ENCODE measurements at regions not wholly inside any gene's neighbourhood (a gene's known extent, or its start where the extent isn't known, plus 50 kb on each side); places are given as distances from the start of the nearest gene placed in this dataset.
A peak's percentile ranks its signal among the peaks of the same experiment; 100 is the strongest.

- Histone ChIP-seq H3K4me3 (ENCODE audit: low read depth, low read length, poor library complexity, severe bottlenecking) (no peak overlapping the region), H3K9me3 (ENCODE audit: low read length) (no peaks in the 10 kb centered on the region), H3F3A (ENCODE audit: insufficient read depth, low read length) (no peaks in the 10 kb centered on the region), H3K4me2 (ENCODE audit: low read length) (no peak overlapping the region), H3K79me2 (ENCODE audit: insufficient read depth, low read length) (no peaks in the 10 kb centered on the region), H2AFZ (ENCODE audit: low read length) (no peak overlapping the region), H3K9ac (ENCODE audit: low read length) (no peak overlapping the region), H4K20me1 (ENCODE audit: insufficient read depth, low read length) (no peaks in the 10 kb centered on the region), H3K36me3 (ENCODE audit: insufficient read depth, low read length) (no peaks in the 10 kb centered on the region), H3K27ac (ENCODE audit: low read depth, low read length, poor library complexity, severe bottlenecking) (no peak overlapping the region), H3K4me1 (ENCODE audit: insufficient read depth, low read length, severe bottlenecking) (no peaks in the 10 kb centered on the region), H3K9me2 (ENCODE audit: low read depth, low read length) (no peaks in the 10 kb centered on the region), H3K27me3 (ENCODE audit: insufficient read depth, low read length) (no peaks in the 10 kb centered on the region)
- TF ChIP-seq, protein P1, sequence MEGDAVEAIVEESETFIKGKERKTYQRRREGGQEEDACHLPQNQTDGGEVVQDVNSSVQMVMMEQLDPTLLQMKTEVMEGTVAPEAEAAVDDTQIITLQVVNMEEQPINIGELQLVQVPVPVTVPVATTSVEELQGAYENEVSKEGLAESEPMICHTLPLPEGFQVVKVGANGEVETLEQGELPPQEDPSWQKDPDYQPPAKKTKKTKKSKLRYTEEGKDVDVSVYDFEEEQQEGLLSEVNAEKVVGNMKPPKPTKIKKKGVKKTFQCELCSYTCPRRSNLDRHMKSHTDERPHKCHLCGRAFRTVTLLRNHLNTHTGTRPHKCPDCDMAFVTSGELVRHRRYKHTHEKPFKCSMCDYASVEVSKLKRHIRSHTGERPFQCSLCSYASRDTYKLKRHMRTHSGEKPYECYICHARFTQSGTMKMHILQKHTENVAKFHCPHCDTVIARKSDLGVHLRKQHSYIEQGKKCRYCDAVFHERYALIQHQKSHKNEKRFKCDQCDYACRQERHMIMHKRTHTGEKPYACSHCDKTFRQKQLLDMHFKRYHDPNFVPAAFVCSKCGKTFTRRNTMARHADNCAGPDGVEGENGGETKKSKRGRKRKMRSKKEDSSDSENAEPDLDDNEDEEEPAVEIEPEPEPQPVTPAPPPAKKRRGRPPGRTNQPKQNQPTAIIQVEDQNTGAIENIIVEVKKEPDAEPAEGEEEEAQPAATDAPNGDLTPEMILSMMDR (IDR thresholded peaks at IDR 0.05; ENCODE audit: low read length) = no peak
- TF ChIP-seq EZH2 (IDR thresholded peaks at IDR 0.05; ENCODE audit: borderline replicate concordance, low read length) = no peak
Observed at GRCh38 chr1:219813294-219813693, 115.1 kb downstream of the SLC30A10 start.

GRCh38 chr1:219812491-219813203 is 115.7 kb downstream of the SLC30A10 start:
- H3K4me3 ChIP-seq (ENCODE audit: low read depth, low read length, poor library complexity, severe bottlenecking) = no peak overlapping the region
- no peaks in the 10 kb centered on the region for H3F3A ChIP-seq (ENCODE audit: insufficient read depth, low read length)
- H3K4me1 ChIP-seq (ENCODE audit: insufficient read depth, low read length, severe bottlenecking) = no peaks in the 10 kb centered on the region
- H3K4me2 ChIP-seq (ENCODE audit: low read length) = no peak overlapping the region
- no peaks in the 10 kb centered on the region for H3K36me3 ChIP-seq (ENCODE audit: insufficient read depth, low read length)
- H3K79me2 ChIP-seq (ENCODE audit: insufficient read depth, low read length) = no peaks in the 10 kb centered on the region
- H3K9me2 ChIP-seq (ENCODE audit: low read depth, low read length) = no peaks in the 10 kb centered on the region
- TF ChIP-seq, protein P1 (IDR thresholded peaks at IDR 0.05; ENCODE audit: low read length) = peak; percentile 83
- TF ChIP-seq EZH2 (IDR thresholded peaks at IDR 0.05; ENCODE audit: borderline replicate concordance, low read length) = no peak
- H3K9me3 ChIP-seq (ENCODE audit: low read length) = no peaks in the 10 kb centered on the region
- no peaks in the 10 kb centered on the region for H4K20me1 ChIP-seq (ENCODE audit: insufficient read depth, low read length)
- H2AFZ ChIP-seq (ENCODE audit: low read length) = no peak overlapping the region
- no peaks in the 10 kb centered on the region for H3K27me3 ChIP-seq (ENCODE audit: insufficient read depth, low read length)
- no peak overlapping the region for H3K9ac ChIP-seq (ENCODE audit: low read length)
- no peak overlapping the region for H3K27ac ChIP-seq (ENCODE audit: low read depth, low read length, poor library complexity, severe bottlenecking)

GRCh38 chr1:219812086-219812485 is 116.3 kb downstream of the SLC30A10 start:
- H3K27me3 ChIP-seq (ENCODE audit: insufficient read depth, low read length) = no peaks in the 10 kb centered on the region
- no peaks in the 10 kb centered on the region for H3K4me1 ChIP-seq (ENCODE audit: insufficient read depth, low read length, severe bottlenecking)
- H3K79me2 ChIP-seq (ENCODE audit: insufficient read depth, low read length) = no peaks in the 10 kb centered on the region
- H3K9me3 ChIP-seq (ENCODE audit: low read length) = no peaks in the 10 kb centered on the region
- no peaks in the 10 kb centered on the region for H3K36me3 ChIP-seq (ENCODE audit: insufficient read depth, low read length)
- no peaks in the 10 kb centered on the region for H4K20me1 ChIP-seq (ENCODE audit: insufficient read depth, low read length)
- no peak overlapping the region for H3K27ac ChIP-seq (ENCODE audit: low read depth, low read length, poor library complexity, severe bottlenecking)
- H3K9me2 ChIP-seq (ENCODE audit: low read depth, low read length) = no peaks in the 10 kb centered on the region
- H3K4me2 ChIP-seq (ENCODE audit: low read length) = no peak overlapping the region
- no peak overlapping the region for H3K9ac ChIP-seq (ENCODE audit: low read length)
- no peak overlapping the region for H2AFZ ChIP-seq (ENCODE audit: low read length)
- no peaks in the 10 kb centered on the region for H3F3A ChIP-seq (ENCODE audit: insufficient read depth, low read length)
- TF ChIP-seq EZH2 (IDR thresholded peaks at IDR 0.05; ENCODE audit: borderline replicate concordance, low read length) = no peak
- TF ChIP-seq, protein P1 (IDR thresholded peaks at IDR 0.05; ENCODE audit: low read length) = no peak
- no peak overlapping the region for H3K4me3 ChIP-seq (ENCODE audit: low read depth, low read length, poor library complexity, severe bottlenecking)

Measured in OCI-LY1 (cell line).